ENCODE measurements at regions not wholly inside any gene's neighbourhood (a gene's known extent, or its start where the extent isn't known, plus 50 kb on each side); places are given as distances from the start of the nearest gene placed in this dataset.

DNA sequence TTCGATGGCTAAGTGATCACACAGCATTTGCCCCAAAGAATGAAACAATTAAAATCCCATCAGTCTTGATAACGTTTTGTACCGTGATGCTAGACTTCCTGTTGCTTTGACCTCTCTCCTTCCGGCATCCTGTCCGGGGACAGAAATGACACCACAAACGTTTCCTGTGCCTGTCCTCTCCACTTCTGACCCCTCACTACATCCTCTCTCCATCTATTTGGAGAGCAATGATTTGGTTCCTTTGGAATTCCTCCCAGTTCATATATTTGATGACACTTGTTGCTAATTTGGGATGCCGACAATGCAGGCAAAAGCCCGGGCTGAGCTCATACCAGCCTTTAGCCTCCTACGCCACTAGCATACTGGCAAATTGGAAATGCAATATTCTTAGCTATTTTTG, 151.2 kb upstream of the CCDC68 start:
- TF ChIP-seq EZH2 (IDR thresholded peaks at IDR 0.05) (no peak), POLR2AphosphoS5 (IDR thresholded peaks at IDR 0.05; ENCODE audit: borderline replicate concordance, low read depth, low read length) (no peak), FOXP2 (optimal IDR thresholded peaks at IDR 0.05; ENCODE audit: control extremely low read depth, extremely low read length, insufficient read depth) (no peak)
